A673 (cell line): ENCODE measurements at regions not wholly inside any gene's neighbourhood (a gene's known extent, or its start where the extent isn't known, plus 50 kb on each side); places are given as distances from the start of the nearest gene placed in this dataset.

ENCODE experiments used
- EZH2 ChIP-seq: fragments of 200-600 bp; sonication (generic); IDR thresholded peaks from 2 replicates; pipeline ENCODE4 v1.6.1; 2017; ENCODE audit warnings: borderline replicate concordance, low read depth, mild to moderate bottlenecking, mixed read lengths, antibody characterized with exemption, low read length; ENCODE audit not compliant: poor library complexity, severe bottlenecking
- TF ChIP-seq, protein P1 (sequence below): fragments of 300-800, 200-600 bp; sonication (generic); conservative IDR thresholded peaks from 2 replicates; pipeline ENCODE4 v1.5.1; 2017; ENCODE audit warnings: low read depth, mild to moderate bottlenecking, antibody characterized with exemption, low read length, moderate library complexity, mixed read lengths

DNA sequence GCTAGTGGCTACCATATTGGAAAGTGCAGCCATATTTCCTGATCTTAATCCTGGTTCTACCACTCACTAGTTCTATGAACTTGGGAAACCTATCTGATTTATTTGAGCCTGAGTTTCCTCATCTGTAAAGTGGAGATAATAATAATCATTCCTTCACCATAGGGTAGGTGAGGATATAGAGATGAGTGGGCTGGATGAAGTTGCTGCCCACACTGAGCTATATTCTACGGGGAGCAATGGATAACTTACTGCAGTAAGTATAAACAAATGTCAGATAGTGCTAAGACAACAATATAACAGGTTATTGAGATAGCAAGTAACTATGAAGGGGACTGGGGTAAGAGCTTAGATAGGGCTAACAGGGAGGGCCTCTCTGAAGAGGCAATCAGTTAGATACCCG, 251.5 kb upstream of the ADAMTS9 start:
- TF ChIP-seq, protein P1, sequence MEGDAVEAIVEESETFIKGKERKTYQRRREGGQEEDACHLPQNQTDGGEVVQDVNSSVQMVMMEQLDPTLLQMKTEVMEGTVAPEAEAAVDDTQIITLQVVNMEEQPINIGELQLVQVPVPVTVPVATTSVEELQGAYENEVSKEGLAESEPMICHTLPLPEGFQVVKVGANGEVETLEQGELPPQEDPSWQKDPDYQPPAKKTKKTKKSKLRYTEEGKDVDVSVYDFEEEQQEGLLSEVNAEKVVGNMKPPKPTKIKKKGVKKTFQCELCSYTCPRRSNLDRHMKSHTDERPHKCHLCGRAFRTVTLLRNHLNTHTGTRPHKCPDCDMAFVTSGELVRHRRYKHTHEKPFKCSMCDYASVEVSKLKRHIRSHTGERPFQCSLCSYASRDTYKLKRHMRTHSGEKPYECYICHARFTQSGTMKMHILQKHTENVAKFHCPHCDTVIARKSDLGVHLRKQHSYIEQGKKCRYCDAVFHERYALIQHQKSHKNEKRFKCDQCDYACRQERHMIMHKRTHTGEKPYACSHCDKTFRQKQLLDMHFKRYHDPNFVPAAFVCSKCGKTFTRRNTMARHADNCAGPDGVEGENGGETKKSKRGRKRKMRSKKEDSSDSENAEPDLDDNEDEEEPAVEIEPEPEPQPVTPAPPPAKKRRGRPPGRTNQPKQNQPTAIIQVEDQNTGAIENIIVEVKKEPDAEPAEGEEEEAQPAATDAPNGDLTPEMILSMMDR: no peak
- no peak for TF ChIP-seq EZH2
